ENCODE measurements at regions not wholly inside any gene's neighbourhood (a gene's known extent, or its start where the extent isn't known, plus 50 kb on each side); places are given as distances from the start of the nearest gene placed in this dataset.

DNA sequence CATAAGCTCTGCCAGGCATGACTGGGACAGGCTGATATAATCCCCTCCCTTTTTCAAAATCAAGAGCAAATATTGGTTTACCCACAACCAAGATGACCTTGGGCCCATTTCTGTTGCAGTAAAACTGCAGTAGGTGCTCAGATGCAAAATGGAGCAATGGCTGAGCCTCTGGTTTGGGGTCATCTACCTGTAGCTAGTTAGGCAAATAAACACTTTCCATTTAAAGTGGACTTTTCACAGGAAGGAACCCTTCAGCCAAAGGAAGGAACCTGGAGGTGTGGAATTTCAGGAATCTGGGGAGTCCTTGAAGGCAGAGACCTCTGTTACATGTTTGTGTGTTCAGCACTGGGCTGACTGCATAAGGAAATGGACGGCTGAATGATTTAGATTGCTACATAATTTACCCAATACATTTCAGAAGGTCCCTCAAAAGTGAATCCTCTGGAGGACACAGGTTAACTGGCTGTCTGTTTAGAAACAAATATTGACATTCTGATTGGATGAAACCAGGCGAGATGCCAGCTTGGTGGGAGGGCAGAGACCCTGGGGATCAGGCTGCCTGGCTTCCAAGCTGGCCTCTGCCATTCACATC, 170.1 kb upstream of the ZNF618 start:
- TF ChIP-seq, protein P1, sequence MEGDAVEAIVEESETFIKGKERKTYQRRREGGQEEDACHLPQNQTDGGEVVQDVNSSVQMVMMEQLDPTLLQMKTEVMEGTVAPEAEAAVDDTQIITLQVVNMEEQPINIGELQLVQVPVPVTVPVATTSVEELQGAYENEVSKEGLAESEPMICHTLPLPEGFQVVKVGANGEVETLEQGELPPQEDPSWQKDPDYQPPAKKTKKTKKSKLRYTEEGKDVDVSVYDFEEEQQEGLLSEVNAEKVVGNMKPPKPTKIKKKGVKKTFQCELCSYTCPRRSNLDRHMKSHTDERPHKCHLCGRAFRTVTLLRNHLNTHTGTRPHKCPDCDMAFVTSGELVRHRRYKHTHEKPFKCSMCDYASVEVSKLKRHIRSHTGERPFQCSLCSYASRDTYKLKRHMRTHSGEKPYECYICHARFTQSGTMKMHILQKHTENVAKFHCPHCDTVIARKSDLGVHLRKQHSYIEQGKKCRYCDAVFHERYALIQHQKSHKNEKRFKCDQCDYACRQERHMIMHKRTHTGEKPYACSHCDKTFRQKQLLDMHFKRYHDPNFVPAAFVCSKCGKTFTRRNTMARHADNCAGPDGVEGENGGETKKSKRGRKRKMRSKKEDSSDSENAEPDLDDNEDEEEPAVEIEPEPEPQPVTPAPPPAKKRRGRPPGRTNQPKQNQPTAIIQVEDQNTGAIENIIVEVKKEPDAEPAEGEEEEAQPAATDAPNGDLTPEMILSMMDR (IDR thresholded peaks at IDR 0.05), result no peak
- TF ChIP-seq POLR2A (IDR thresholded peaks at IDR 0.05), result no peak
